ENCODE measurements at regions not wholly inside any gene's neighbourhood (a gene's known extent, or its start where the extent isn't known, plus 50 kb on each side); places are given as distances from the start of the nearest gene placed in this dataset.

DNA sequence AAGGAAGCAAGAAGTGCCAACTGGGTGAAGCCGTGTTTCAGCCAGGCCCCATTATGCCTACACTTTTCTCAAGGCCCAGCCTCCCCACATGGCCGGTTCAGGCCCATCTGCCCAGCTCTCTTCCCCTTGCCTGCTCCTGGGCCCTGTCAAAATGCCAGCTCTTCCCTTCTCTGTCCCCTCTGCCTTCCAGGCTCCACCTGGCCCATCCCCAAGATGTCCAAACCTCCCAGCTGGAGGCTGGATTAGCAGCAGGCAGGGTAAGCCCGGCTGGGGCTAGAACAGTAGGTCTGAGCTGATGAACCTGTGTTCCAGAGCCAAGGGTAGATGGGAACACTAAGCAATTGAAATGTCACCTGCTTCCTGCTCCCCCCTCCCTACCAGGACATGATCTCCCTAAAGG lies 64.1 kb upstream of the HSPA9 start:
- no peak overlapping the region for H3K4me3 ChIP-seq (replicated peaks; ENCODE audit: insufficient read depth, low read length)
- no peak overlapping the region for H3K27ac ChIP-seq (replicated peaks)
- H3K27me3 ChIP-seq (ENCODE audit: insufficient read depth, poor library complexity, severe bottlenecking), result peaks cover 4% of the 10 kb centered on the region
- DNase-seq (ENCODE audit: low read depth in 1 of 2, low spot score in 1 of 2), result no peak
- TF ChIP-seq, protein P1, sequence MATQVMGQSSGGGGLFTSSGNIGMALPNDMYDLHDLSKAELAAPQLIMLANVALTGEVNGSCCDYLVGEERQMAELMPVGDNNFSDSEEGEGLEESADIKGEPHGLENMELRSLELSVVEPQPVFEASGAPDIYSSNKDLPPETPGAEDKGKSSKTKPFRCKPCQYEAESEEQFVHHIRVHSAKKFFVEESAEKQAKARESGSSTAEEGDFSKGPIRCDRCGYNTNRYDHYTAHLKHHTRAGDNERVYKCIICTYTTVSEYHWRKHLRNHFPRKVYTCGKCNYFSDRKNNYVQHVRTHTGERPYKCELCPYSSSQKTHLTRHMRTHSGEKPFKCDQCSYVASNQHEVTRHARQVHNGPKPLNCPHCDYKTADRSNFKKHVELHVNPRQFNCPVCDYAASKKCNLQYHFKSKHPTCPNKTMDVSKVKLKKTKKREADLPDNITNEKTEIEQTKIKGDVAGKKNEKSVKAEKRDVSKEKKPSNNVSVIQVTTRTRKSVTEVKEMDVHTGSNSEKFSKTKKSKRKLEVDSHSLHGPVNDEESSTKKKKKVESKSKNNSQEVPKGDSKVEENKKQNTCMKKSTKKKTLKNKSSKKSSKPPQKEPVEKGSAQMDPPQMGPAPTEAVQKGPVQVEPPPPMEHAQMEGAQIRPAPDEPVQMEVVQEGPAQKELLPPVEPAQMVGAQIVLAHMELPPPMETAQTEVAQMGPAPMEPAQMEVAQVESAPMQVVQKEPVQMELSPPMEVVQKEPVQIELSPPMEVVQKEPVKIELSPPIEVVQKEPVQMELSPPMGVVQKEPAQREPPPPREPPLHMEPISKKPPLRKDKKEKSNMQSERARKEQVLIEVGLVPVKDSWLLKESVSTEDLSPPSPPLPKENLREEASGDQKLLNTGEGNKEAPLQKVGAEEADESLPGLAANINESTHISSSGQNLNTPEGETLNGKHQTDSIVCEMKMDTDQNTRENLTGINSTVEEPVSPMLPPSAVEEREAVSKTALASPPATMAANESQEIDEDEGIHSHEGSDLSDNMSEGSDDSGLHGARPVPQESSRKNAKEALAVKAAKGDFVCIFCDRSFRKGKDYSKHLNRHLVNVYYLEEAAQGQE (IDR thresholded peaks at IDR 0.05; ENCODE audit: insufficient replicate concordance, low read depth), result no peak
- TF ChIP-seq GABPA (IDR thresholded peaks at IDR 0.05; ENCODE audit: low read depth), result no peak
- TF ChIP-seq SPI1 (IDR thresholded peaks at IDR 0.05; ENCODE audit: borderline replicate concordance, low read depth), result no peak
- TF ChIP-seq, protein P2, sequence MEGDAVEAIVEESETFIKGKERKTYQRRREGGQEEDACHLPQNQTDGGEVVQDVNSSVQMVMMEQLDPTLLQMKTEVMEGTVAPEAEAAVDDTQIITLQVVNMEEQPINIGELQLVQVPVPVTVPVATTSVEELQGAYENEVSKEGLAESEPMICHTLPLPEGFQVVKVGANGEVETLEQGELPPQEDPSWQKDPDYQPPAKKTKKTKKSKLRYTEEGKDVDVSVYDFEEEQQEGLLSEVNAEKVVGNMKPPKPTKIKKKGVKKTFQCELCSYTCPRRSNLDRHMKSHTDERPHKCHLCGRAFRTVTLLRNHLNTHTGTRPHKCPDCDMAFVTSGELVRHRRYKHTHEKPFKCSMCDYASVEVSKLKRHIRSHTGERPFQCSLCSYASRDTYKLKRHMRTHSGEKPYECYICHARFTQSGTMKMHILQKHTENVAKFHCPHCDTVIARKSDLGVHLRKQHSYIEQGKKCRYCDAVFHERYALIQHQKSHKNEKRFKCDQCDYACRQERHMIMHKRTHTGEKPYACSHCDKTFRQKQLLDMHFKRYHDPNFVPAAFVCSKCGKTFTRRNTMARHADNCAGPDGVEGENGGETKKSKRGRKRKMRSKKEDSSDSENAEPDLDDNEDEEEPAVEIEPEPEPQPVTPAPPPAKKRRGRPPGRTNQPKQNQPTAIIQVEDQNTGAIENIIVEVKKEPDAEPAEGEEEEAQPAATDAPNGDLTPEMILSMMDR (IDR thresholded peaks at IDR 0.05; ENCODE audit: insufficient read depth, low read length), result no peak

DNA sequence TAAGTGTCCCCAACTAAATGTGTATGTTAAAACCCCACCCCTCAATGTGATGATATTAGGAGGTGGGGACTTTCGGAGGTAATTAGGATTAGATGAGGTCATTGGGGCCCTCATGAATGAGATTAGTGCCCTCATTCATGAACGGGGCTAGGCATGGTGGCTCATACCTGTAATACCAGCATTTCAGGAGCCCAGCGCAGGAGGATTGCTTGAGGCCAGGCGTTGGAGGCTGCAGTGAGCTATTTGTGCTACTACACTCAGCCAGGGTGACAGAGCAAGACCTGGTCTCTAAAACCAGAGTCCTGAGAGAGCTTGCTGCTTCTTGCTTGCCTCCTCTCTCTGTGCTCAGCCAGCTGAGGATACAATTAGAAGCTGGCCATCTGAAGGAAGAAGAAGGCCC lies 62.1 kb upstream of the HSPA9 start:
- TF ChIP-seq GABPA (IDR thresholded peaks at IDR 0.05; ENCODE audit: low read depth) (no peak), POLR2AphosphoS5 (IDR thresholded peaks at IDR 0.05; ENCODE audit: low read depth) (no peak), SPI1 (IDR thresholded peaks at IDR 0.05; ENCODE audit: borderline replicate concordance, low read depth) (no peak)
- TF ChIP-seq, protein P2 (IDR thresholded peaks at IDR 0.05; ENCODE audit: insufficient read depth, low read length), result no peak
- TF ChIP-seq, protein P1 (IDR thresholded peaks at IDR 0.05; ENCODE audit: insufficient replicate concordance, low read depth), result no peak
- Histone ChIP-seq H3K4me3 (replicated peaks; ENCODE audit: insufficient read depth, low read length) (no peak overlapping the region), H3K27ac (replicated peaks) (no peak overlapping the region), H3K27me3 (ENCODE audit: insufficient read depth, poor library complexity, severe bottlenecking) (peaks cover 4% of the 10 kb centered on the region)
- DNase-seq (ENCODE audit: low read depth in 1 of 2, low spot score in 1 of 2), result no peak

DNA sequence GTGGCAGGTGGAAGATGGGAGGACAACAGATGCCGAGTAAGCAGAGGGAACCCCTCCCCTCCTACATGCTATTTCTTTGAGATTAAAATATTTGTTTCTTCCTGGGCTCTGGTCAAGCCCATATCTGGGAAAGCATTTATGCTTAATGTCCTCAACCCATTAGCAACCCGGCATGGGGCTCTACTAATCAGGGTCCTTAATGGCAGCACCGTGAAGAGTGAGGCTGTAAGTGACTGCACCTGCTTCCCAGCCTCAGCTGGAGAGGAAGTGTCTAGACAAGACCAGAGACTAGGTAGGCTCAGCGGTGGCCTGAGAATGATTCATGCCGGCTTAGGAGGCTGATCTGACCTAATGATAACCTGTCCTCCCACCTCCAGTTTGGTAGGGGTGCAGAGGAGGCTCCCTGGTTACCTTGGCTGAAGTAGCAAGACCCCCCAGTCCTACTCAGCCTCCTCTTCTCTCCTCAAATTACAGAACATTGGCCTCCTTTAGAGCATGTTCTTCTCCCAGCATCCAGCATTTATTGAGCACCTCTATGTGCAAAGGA lies 61.3 kb upstream of the HSPA9 start:
- H3K27ac ChIP-seq (replicated peaks), result no peak overlapping the region
- DNase-seq (ENCODE audit: low read depth in 1 of 2, low spot score in 1 of 2), result no peak
- H3K27me3 ChIP-seq (ENCODE audit: insufficient read depth, poor library complexity, severe bottlenecking), result peaks cover 4% of the 10 kb centered on the region
- H3K4me3 ChIP-seq (replicated peaks; ENCODE audit: insufficient read depth, low read length), result no peak overlapping the region
- TF ChIP-seq POLR2AphosphoS5 (IDR thresholded peaks at IDR 0.05; ENCODE audit: low read depth), result no peak
- TF ChIP-seq, protein P1 (IDR thresholded peaks at IDR 0.05; ENCODE audit: insufficient replicate concordance, low read depth), result no peak
- TF ChIP-seq, protein P2 (IDR thresholded peaks at IDR 0.05; ENCODE audit: insufficient read depth, low read length), result no peak
- TF ChIP-seq SPI1 (IDR thresholded peaks at IDR 0.05; ENCODE audit: borderline replicate concordance, low read depth), result no peak
- TF ChIP-seq GABPA (IDR thresholded peaks at IDR 0.05; ENCODE audit: low read depth), result no peak

Data from HL-60 (cell line).